ENCODE measurements at regions not wholly inside any gene's neighbourhood (a gene's known extent, or its start where the extent isn't known, plus 50 kb on each side); places are given as distances from the start of the nearest gene placed in this dataset.

GRCh38 chr5:21225223-21226064 lies 1237.4 kb upstream of the CDH18 start:
- ATAC-seq (no peak), DNase-seq (ENCODE audit: low read depth, low spot score) (no peak), FAIRE-seq (no peak)
- RAD21 ChIA-PET (ENCODE audit: unreplicated experiment), result no interaction called here
- SMC1A ChIA-PET (ENCODE audit: uncharacterized antibody, unreplicated experiment), result no interaction called here
- H3K4me2 ChIP-seq (ENCODE audit: control insufficient read depth, insufficient read depth), result no peak overlapping the region
- 33% methylated on average over 16 of the region's 16 CpGs for WGBS (ENCODE audit: insufficient coverage, insufficient replicate concordance, low lambda C conversion rate, missing lambda C conversion rate)
- H3K27ac ChIP-seq (ENCODE audit: control insufficient read depth, insufficient read depth), result no peak overlapping the region
- H3K4me1 ChIP-seq (ENCODE audit: control insufficient read depth, insufficient read depth, low read length), result no peaks in the 10 kb centered on the region
- H3K4me3 ChIP-seq, result no peak overlapping the region
- H2AFZ ChIP-seq (ENCODE audit: control insufficient read depth, low read depth, low read length), result no peak overlapping the region
- H3K36me3 ChIP-seq (ENCODE audit: control insufficient read depth in 2 of 2, insufficient read depth in 2 of 2, low read length in 1 of 2), result no peaks in the 10 kb centered on the region
- CTCF ChIA-PET, result no interaction called here
- no peaks in the 10 kb centered on the region for H4K20me1 ChIP-seq (ENCODE audit: control insufficient read depth, insufficient read depth)
- no peaks in the 10 kb centered on the region for H3K9me3 ChIP-seq (replicated peaks; ENCODE audit: control insufficient read depth, insufficient read depth, low read length)
- no peak overlapping the region for H3K9ac ChIP-seq (ENCODE audit: control insufficient read depth, insufficient read depth, low read length)
- no TSS peak for BruUV-seq (replicated peaks)
- in situ Hi-C loops (cut with MboI), result no loop called here
- H3K79me2 ChIP-seq (ENCODE audit: control insufficient read depth, insufficient read depth, low read length), result no peaks in the 10 kb centered on the region
- intact Hi-C loops (cut with micrococcal nuclease; ENCODE audit: unreplicated experiment), result no loop called here
- no peaks in the 10 kb centered on the region for H3K27me3 ChIP-seq (replicated peaks in 1 of 2; ENCODE audit: control insufficient read depth in 2 of 2, insufficient read depth in 2 of 2, low read length in 1 of 2)
- POLR2A ChIA-PET, result no interaction called here
- TF ChIP-seq ZBTB40 (IDR thresholded peaks at IDR 0.05; ENCODE audit: borderline replicate concordance) (no peak), YY1 (IDR thresholded peaks at IDR 0.05; ENCODE audit: low read depth, low read length) (no peak), PRDM15 (CRISPR knock-in tag; IDR thresholded peaks at IDR 0.05) (no peak), CREB1 (IDR thresholded peaks at IDR 0.05; ENCODE audit: low read depth) (no peak), KLF5 (IDR thresholded peaks at IDR 0.05; ENCODE audit: partially characterized antibody) (no peak), ASH2L (IDR thresholded peaks at IDR 0.05; ENCODE audit: borderline replicate concordance, low read depth) (no peak), IRF3 (IDR thresholded peaks at IDR 0.05) (no peak), ZNF207 (IDR thresholded peaks at IDR 0.05; ENCODE audit: borderline replicate concordance) (no peak), NFYB (IDR thresholded peaks at IDR 0.05; ENCODE audit: insufficient read depth, low read depth, low read length) (no peak), HCFC1 (IDR thresholded peaks at IDR 0.05; ENCODE audit: low read length) (no peak), SMAD5 (IDR thresholded peaks at IDR 0.05; ENCODE audit: low read depth) (no peak), SMARCA5 (IDR thresholded peaks at IDR 0.05) (no peak)

Data from GM12878 (cell line).